ENCODE measurements at regions not wholly inside any gene's neighbourhood (a gene's known extent, or its start where the extent isn't known, plus 50 kb on each side); places are given as distances from the start of the nearest gene placed in this dataset.
"Not testable (repeated sequence)": the region's sequence is repeated elsewhere in the genome, so short reads cannot be mapped to it uniquely, and the experiment has no call there.

DNA sequence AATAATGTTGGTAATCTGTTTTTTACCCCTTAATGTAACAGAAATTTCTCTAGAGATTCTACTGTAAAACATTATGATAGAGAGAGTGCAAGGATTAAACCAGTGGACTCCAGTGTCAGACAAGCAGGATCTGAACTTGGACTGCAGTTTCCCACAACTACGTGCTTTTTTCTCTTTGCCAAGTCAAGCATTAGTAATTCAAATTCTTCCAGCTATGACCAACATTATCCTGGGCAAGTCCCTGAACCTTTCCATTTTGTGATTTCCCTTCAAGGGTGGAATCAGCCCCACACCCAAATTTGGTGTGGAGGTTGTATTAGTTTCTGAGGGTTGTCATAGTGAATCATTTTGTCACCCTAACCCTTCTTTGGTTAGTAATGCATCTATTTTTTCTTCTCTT lies 482.0 kb downstream of the ZNF516 start:
- no peak for DNase-seq (ENCODE audit: low spot score)

- no peak for DNase-seq (ENCODE audit: low spot score)
Observed at GRCh38 chr18:76005632-76006208, 489.3 kb downstream of the ZNF516 start.

GRCh38 chr18:75987913-75988312 lies 507.1 kb downstream of the ZNF516 start:
- not testable (repeated sequence) for DNase-seq (ENCODE audit: low spot score)

DNA sequence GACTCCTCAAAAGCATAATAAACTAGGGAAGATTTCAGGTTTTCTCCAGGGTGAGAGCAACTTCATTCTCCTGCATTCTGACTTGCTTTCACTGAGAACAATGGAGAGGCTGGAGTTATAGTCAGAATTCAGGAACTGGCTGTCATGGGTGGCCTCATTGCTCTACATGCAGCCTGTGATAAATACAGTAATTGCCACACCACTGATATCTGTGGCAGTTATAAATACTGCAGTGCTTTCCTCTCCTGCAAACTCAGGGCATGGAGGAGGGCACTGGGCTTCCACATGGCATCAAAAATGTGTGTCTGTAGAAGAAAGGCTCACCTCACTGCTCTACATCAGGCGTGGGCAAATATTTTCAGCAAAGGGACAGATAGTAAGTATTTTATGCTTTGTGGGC lies 510.2 kb downstream of the ZNF516 start:
- no peak for DNase-seq (ENCODE audit: low spot score)

DNA sequence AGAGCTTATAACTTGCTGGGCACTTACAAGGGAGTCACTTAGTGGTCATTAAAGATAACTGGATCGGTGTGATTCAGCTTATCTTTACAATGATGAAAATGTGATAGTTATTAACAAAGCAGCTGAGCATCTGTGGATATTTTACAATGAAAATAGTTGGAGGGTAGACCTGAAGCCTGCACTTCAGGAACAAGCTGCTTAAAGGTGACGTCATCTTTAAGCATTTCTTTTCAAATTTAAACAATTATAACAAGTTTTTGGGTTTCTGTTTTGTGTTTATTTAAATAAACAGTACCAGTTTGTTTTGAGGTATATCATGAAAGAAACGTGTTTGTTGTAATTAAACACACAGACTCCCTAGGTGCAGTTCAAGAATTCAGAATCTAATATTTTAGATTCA lies 513.9 kb downstream of the ZNF516 start:
- no peak for DNase-seq (ENCODE audit: low spot score)

DNA sequence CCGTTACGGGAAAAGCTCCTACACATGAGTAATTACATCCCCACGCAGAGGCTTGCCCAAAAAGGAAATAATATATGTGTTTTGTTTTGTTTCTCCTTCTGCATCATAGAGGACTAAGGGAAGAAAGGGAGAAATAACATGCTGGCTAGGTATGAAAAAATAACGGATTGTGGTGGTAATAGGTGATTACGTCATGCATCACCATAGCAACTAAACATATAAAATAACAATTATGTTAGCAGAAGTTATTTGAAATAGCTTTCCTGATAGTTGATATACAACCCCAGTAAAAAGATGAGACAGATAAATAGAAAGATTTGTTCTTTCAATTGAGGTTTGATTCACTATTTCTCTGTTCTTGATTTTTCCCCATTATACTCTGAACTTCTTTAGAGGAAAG lies 518.0 kb downstream of the ZNF516 start:
- no peak for DNase-seq (ENCODE audit: low spot score)

DNA sequence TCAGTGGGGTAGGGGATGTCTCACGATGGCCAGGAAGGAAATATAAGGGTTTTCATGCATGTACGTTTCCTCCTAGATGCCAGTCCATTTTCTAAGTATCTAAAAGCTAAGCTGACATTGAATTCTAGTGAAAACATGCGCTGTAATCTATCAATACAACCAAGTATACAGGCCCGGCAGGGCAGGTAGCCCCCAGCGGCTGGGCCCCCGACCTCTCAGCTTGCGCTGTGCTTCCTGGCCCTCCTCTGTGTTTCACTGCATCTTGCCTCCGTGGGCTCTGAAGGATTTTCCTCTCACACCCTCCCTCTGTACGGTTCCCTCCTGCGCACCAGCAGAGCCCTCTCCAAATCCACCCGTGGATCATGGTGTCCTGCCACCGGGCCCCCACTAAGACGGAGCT lies 524.8 kb downstream of the ZNF516 start:
- no peak for DNase-seq (ENCODE audit: low spot score)

DNA sequence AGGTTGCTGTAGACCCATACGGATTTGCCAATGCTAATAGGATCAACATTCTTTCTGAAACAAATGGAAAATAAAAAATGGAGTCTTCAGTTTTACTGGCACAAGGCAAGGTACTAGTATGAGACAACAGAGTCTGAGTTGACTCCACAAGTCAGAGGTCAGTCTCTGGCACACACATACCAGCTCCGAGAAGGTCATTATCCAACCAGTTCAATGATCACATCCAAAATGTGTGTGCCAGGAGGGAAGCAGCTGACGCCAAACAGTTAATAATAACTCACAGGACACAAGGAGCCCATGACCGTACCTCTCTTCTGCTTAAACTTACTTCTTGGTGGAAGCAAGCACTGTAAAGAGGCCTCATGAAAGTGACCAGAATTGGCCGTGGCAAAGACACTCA lies 528.6 kb downstream of the ZNF516 start:
- no peak for DNase-seq (ENCODE audit: low spot score)

GRCh38 chr18:75962036-75962572 lies 532.9 kb downstream of the ZNF516 start:
- no peak for DNase-seq (ENCODE audit: low spot score)

GRCh38 chr18:75960356-75960755 lies 532.9 kb upstream of the SMIM21 start:
- DNase-seq (ENCODE audit: low spot score), result not testable (repeated sequence)

GRCh38 chr18:75959150-75959549 lies 531.6 kb upstream of the SMIM21 start:
- DNase-seq (ENCODE audit: low spot score), result no peak

- no peak for DNase-seq (ENCODE audit: low spot score)
Observed at GRCh38 chr18:75958683-75959082, 531.2 kb upstream of the SMIM21 start.

DNA sequence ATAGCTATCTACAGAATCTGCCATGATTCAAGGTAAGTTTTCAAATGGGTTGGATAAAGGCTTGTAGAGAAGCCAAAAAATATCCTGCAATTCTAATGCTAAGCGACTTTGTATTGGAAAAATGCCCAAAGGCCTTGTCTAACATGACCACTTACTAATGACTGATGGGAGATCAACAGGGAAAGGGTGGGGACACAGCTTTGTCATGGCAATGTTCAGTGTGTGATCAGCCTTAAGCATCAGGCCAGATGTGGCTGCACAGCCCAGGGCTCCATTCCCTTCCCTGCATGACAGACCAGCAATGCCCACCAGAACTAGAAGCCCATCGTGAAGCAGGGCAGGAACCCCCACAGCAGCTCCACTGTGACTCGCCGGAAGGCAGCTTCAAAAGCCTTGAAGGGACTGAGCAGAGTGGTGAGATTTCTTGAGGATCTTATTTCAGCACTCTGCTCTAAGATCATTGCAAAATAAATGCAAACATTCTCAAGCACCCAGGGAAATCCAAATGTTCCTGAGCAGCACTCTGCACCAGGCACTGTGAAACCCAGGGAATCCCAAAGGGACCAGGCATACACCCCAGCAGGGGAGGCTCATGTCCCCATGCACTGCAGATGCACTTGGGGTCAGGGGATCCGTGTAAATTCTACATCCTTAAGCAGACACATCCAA lies 517.9 kb upstream of the SMIM21 start:
- DNase-seq (ENCODE audit: low spot score), result no peak

GRCh38 chr18:75937306-75937705 lies 509.8 kb upstream of the SMIM21 start:
- DNase-seq (ENCODE audit: low spot score), result no peak

GRCh38 chr18:75936862-75937261 lies 509.4 kb upstream of the SMIM21 start:
- no peak for DNase-seq (ENCODE audit: low spot score)

GRCh38 chr18:75931079-75931478 lies 503.6 kb upstream of the SMIM21 start:
- DNase-seq (ENCODE audit: low spot score), result no peak

GRCh38 chr18:75928706-75929105 lies 501.2 kb upstream of the SMIM21 start:
- no peak for DNase-seq (ENCODE audit: low spot score)

DNA sequence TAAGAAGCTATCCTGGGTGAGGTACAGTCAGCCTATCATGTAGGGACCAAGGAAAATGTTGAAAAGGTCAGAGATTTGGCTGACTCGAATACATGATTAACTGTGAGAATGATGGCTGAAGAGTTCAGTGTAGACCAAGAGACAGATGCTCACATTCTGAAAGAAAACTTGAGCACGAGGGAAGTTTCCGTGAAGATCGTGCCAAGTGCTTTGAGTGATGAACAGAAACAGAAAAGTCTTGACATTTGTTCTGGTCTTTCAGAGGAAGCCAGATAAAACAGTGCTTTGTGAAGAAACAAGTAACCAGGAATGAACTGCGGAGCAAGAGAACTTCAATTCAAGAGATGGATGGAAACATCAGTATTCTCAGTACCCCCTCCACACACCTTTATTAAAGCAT lies 500.3 kb upstream of the SMIM21 start:
- DNase-seq (ENCODE audit: low spot score), result no peak

DNA sequence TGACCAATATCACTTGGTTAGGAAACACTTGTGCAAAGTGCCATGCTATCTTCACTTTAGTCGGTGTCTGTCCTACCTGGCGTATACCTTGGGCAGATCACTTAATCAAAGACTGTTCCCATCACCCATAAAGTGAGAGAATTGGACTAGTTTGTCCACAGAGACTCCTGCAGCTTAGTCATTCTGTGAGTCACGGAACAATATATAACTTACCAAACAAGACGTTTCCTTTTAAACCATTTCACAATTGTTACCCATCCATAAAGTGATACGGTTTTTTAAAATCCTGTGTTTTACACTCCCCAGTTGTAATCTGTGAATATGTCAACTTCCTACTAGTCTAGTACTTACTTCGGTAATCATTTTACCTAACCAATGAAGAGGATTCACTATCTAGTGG lies 499.3 kb upstream of the SMIM21 start:
- no peak for DNase-seq (ENCODE audit: low spot score)

DNA sequence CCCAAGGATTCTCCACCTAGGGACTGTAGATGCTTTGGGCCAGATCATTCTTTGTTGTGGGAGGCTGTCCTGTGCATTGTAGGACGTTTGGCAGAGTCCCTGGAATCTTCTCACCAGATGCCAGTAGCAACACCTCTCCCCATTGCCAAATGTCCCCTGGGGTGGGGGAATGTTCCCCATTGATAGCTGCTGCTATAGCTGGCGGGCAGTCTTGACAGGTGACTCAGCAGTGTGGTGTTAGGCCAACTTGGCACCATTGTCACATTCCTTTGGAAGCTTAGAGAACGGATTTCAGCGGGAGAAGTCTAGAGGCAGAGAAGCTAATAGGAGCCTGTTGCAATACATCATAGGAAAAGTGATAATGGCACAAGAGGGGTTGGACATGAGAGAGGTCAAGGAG lies 495.7 kb upstream of the SMIM21 start:
- no peak for DNase-seq (ENCODE audit: low spot score)

- no peak for DNase-seq (ENCODE audit: low spot score)
Observed at GRCh38 chr18:75916624-75916982, 489.1 kb upstream of the SMIM21 start.

GRCh38 chr18:75915941-75916623 lies 488.6 kb upstream of the SMIM21 start:
- no peak for DNase-seq (ENCODE audit: low spot score)

GRCh38 chr18:75912829-75913228 lies 485.3 kb upstream of the SMIM21 start:
- no peak for DNase-seq (ENCODE audit: low spot score)
